ENCODE measurements at regions not wholly inside any gene's neighbourhood (a gene's known extent, or its start where the extent isn't known, plus 50 kb on each side); places are given as distances from the start of the nearest gene placed in this dataset.

DNA sequence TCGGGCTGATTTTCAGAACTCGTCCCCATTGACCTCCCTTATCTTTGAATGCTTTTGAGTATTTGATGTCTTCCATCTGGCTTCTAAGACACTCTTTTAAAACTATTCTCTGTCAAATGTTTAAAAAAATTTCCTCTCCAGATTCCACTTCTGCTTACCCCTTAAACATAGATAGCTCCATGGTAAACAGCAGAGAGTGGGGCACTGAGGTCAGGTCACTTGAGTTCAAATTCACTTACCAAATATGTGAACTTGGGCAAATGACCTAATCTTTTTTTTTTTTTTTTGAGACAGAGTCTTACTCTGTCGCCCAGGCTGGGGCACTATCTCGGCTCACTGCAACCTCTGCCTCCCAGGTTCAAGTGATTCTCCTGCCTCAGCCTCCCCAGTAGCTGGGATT is 126.8 kb upstream of the CPSF6 start:
- Histone ChIP-seq H3K4me2 (ENCODE audit: low read length) (no peak overlapping the region), H3K27me3 (ENCODE audit: low read depth, low read length) (no peaks in the 10 kb centered on the region), H3K36me3 (replicated peaks; ENCODE audit: low read depth, low read length) (no peaks in the 10 kb centered on the region), H3K4me1 (ENCODE audit: low read length) (no peaks in the 10 kb centered on the region), H3K79me2 (ENCODE audit: low read length) (no peaks in the 10 kb centered on the region), H3K4me3 (ENCODE audit: low read length) (no peak overlapping the region), H2AFZ (ENCODE audit: low read depth, low read length) (no peak overlapping the region), H3K27ac (ENCODE audit: low read length) (no peak overlapping the region), H3K9me3 (ENCODE audit: insufficient read depth, low read length) (no peaks in the 10 kb centered on the region), H3K9ac (ENCODE audit: low read length) (no peak overlapping the region), H4K20me1 (ENCODE audit: insufficient read depth, low read length) (no peaks in the 10 kb centered on the region)
- no peak for TF ChIP-seq EZH2phosphoT487 (IDR thresholded peaks at IDR 0.05; ENCODE audit: low read depth)
- TF ChIP-seq, protein P1, sequence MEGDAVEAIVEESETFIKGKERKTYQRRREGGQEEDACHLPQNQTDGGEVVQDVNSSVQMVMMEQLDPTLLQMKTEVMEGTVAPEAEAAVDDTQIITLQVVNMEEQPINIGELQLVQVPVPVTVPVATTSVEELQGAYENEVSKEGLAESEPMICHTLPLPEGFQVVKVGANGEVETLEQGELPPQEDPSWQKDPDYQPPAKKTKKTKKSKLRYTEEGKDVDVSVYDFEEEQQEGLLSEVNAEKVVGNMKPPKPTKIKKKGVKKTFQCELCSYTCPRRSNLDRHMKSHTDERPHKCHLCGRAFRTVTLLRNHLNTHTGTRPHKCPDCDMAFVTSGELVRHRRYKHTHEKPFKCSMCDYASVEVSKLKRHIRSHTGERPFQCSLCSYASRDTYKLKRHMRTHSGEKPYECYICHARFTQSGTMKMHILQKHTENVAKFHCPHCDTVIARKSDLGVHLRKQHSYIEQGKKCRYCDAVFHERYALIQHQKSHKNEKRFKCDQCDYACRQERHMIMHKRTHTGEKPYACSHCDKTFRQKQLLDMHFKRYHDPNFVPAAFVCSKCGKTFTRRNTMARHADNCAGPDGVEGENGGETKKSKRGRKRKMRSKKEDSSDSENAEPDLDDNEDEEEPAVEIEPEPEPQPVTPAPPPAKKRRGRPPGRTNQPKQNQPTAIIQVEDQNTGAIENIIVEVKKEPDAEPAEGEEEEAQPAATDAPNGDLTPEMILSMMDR (IDR thresholded peaks at IDR 0.05; ENCODE audit: low read depth, low read length) = no peak

DNA sequence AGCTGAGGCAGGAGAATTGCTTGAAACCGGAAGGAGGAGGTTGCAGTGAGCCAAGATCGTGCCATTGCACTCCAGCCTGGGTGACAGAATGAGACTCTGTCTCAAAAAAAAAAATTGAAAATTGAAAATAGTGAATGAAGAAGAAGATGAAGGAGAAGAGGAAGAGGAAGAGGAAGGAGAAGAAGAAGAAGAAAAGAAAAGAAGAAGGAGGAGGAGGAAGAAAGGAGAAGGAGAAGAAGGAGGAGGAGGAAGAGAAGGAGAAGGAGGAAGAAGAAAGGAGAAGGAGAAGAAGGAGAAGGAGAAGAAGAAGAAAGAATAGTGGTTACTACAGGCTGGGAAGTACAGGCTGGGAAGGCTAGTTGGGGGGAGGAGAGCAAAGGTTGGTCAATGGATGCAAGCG is 124.3 kb upstream of the CPSF6 start:
- no peak overlapping the region for H3K4me2 ChIP-seq (ENCODE audit: low read length)
- no peak overlapping the region for H3K9ac ChIP-seq (ENCODE audit: low read length)
- H3K27me3 ChIP-seq (ENCODE audit: low read depth, low read length) = no peaks in the 10 kb centered on the region
- TF ChIP-seq, protein P1 (IDR thresholded peaks at IDR 0.05; ENCODE audit: low read depth, low read length) = no peak
- no peak for TF ChIP-seq EZH2phosphoT487 (IDR thresholded peaks at IDR 0.05; ENCODE audit: low read depth)
- no peak overlapping the region for H3K4me3 ChIP-seq (ENCODE audit: low read length)
- H3K36me3 ChIP-seq (replicated peaks; ENCODE audit: low read depth, low read length) = no peaks in the 10 kb centered on the region
- no peak overlapping the region for H2AFZ ChIP-seq (ENCODE audit: low read depth, low read length)
- H3K4me1 ChIP-seq (ENCODE audit: low read length) = no peaks in the 10 kb centered on the region
- H3K79me2 ChIP-seq (ENCODE audit: low read length) = no peaks in the 10 kb centered on the region
- no peak overlapping the region for H3K27ac ChIP-seq (ENCODE audit: low read length)
- no peaks in the 10 kb centered on the region for H4K20me1 ChIP-seq (ENCODE audit: insufficient read depth, low read length)
- no peaks in the 10 kb centered on the region for H3K9me3 ChIP-seq (ENCODE audit: insufficient read depth, low read length)

DNA sequence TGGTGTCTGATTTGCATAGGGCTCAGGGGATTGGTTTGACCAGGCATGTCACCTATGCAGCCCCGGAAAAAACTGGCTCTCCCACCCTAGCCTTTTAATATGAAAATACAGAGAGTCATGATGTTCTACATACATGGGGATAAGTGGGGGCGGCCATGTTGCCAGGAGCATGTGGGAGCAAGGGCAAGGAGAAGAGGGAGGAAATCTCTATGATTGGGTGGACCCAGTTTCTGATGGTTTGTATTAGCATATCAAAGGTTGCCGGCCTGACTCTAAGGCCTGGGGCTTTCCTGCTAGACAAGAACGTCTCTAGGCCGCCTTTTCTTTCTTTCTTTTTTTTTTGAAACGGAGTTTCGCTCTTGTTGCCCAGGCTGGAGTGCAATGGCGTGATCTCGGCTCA is 123.4 kb upstream of the CPSF6 start:
- Histone ChIP-seq H3K4me2 (ENCODE audit: low read length) (no peak overlapping the region), H3K36me3 (replicated peaks; ENCODE audit: low read depth, low read length) (no peaks in the 10 kb centered on the region), H3K27me3 (ENCODE audit: low read depth, low read length) (no peaks in the 10 kb centered on the region), H3K9ac (ENCODE audit: low read length) (no peak overlapping the region), H3K4me1 (ENCODE audit: low read length) (no peaks in the 10 kb centered on the region), H2AFZ (ENCODE audit: low read depth, low read length) (no peak overlapping the region), H3K79me2 (ENCODE audit: low read length) (no peaks in the 10 kb centered on the region), H3K4me3 (ENCODE audit: low read length) (no peak overlapping the region), H4K20me1 (ENCODE audit: insufficient read depth, low read length) (no peaks in the 10 kb centered on the region), H3K27ac (ENCODE audit: low read length) (no peak overlapping the region), H3K9me3 (ENCODE audit: insufficient read depth, low read length) (no peaks in the 10 kb centered on the region)
- TF ChIP-seq, protein P1 (IDR thresholded peaks at IDR 0.05; ENCODE audit: low read depth, low read length) = no peak
- no peak for TF ChIP-seq EZH2phosphoT487 (IDR thresholded peaks at IDR 0.05; ENCODE audit: low read depth)

DNA sequence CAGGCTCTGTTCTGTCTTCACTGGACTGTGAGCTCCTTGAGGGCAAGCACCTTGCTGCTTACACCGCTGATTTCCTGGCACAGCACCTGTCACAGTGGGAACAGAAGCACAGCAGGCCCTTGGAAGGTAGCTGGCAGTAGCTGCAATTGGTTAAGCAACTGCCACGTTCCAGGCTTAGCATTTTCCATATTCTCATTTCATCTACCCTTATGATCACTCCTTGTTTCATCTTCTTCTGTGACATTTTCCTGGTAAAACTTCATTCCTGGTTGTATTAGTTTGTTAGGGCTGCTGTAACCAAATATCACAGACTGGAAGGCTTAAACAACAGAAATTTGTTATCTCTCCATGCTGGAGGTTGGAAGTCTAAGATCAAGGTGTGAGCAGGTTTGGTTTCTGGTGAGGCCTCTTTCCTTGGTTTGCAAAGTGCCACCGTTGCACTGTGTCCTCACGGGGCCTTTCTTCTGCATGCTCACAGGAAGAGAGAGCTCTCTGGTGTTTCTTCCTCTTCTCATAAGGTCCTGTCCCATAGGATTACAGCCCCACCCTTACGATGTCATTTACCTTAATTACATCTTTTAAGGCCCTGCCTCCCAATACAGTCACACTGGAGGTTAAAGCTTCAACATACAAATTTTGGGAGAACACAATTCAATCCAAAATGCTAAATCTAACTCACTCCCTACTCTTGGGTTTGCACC is 121.7 kb upstream of the CPSF6 start:
- H3K9ac ChIP-seq (ENCODE audit: low read length) = no peak overlapping the region
- no peaks in the 10 kb centered on the region for H4K20me1 ChIP-seq (ENCODE audit: insufficient read depth, low read length)
- no peak overlapping the region for H3K4me2 ChIP-seq (ENCODE audit: low read length)
- no peak for TF ChIP-seq EZH2phosphoT487 (IDR thresholded peaks at IDR 0.05; ENCODE audit: low read depth)
- no peaks in the 10 kb centered on the region for H3K36me3 ChIP-seq (replicated peaks; ENCODE audit: low read depth, low read length)
- H3K4me1 ChIP-seq (ENCODE audit: low read length) = no peaks in the 10 kb centered on the region
- no peak overlapping the region for H3K27ac ChIP-seq (ENCODE audit: low read length)
- no peaks in the 10 kb centered on the region for H3K9me3 ChIP-seq (ENCODE audit: insufficient read depth, low read length)
- no peak overlapping the region for H3K4me3 ChIP-seq (ENCODE audit: low read length)
- H3K79me2 ChIP-seq (ENCODE audit: low read length) = no peaks in the 10 kb centered on the region
- no peak overlapping the region for H2AFZ ChIP-seq (ENCODE audit: low read depth, low read length)
- no peaks in the 10 kb centered on the region for H3K27me3 ChIP-seq (ENCODE audit: low read depth, low read length)

All from OCI-LY3 (cell line).